ENCODE measurements at regions not wholly inside any gene's neighbourhood (a gene's known extent, or its start where the extent isn't known, plus 50 kb on each side); places are given as distances from the start of the nearest gene placed in this dataset.

- DNase-seq (ENCODE audit: low spot score) = no peak
These were observed 543.0 kb upstream of the KCNMB2 start for GRCh38 chr3:177992993-177993970.

- no peak for DNase-seq (ENCODE audit: low spot score)
These were observed 541.3 kb upstream of the KCNMB2 start for GRCh38 chr3:177994976-177995375.

DNA sequence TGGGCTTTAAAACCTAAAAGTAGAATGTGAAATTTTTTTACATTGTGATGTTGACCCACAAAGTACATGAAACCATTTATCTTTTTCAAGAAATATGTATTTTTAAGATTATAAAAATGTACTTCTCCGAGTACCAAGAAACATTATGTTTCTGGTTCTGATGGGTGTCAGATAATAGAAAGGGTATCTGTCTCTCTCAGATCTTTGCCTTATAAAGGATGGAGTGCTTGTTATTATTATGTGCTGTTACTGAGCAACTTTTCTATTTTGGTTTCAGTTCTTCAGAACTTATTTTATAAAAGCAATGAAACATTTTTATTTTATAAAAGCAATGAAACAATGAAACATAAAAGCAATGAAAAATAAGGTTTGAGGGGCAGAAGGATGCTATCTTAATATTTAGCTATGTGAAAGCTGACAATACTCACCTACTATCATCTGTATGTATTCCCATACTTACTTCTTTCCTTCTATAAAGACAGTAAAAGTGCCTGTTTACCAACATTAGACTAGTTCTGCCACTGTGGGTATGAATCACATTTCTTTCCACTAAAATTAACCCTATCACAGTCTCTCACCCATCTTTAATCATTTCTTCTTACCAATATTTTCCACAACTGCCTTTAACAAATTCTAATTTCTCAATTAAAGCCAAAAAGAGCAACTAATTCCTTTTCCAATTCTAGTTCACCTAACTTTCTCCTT, 540.7 kb upstream of the KCNMB2 start:
- DNase-seq (ENCODE audit: low spot score) = no peak

- no peak for DNase-seq (ENCODE audit: low spot score)
These were observed 534.5 kb upstream of the KCNMB2 start for GRCh38 chr3:178001670-178002101.

DNA sequence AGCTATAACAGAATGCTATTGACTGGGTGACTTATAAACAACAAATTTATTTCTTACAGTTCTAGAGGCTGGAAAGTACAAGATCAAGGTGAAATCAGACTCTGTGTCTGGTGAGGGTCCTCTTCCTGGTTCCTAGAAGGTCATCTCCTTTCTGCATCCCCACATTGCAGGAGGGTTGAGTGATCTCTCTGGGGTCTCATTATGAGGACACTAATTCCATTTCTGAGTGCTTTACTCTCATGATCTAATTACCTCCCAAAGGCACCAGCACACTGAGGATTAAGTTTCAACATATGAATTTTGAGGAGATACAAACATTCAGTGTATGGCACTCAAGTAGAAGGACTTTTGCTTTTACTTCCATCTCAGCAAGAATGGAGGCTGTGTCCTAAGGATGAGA, 534.1 kb upstream of the KCNMB2 start:
- DNase-seq (ENCODE audit: low spot score) = no peak

- no peak for DNase-seq (ENCODE audit: low spot score)
These were observed 532.5 kb upstream of the KCNMB2 start for GRCh38 chr3:178003756-178004155.

DNA sequence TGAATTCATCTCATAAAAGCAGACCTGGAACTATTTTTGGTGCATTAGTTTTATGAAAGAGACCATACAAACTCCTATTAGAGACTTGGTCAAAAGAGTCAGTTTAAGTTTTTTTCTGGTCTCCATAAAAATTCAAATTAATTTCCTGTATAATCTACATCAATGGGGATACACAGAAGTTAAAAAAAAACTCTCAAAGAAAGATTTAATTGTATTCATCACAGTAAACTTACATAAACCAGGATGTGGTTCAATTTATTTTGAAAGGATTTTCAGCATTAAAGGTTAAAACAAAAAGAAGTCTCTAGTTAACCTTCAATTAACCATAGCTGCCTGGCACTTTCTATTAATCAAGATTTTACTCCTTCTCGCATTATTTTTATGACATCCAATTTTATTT, 530.3 kb upstream of the KCNMB2 start:
- no peak for DNase-seq (ENCODE audit: low spot score)

DNA sequence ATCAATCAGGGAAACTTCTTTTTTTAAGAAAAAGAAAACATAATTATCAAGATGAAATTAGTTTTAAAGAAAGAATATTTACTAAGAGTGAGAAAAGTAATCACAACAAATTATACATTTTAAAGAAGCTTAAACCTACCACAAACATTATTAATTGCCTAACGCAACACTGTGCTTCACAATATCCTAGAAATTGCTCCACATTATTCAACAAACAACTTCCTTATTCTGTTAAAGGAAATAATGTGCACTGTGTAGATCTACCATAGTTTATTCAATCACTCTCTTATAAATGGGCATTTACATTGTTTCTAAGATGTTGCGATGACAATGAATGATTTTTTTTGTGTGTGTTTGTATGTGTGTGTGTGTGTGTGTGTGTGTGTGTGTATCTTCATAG, 525.9 kb upstream of the KCNMB2 start:
- DNase-seq (ENCODE audit: low spot score) = no peak

DNA sequence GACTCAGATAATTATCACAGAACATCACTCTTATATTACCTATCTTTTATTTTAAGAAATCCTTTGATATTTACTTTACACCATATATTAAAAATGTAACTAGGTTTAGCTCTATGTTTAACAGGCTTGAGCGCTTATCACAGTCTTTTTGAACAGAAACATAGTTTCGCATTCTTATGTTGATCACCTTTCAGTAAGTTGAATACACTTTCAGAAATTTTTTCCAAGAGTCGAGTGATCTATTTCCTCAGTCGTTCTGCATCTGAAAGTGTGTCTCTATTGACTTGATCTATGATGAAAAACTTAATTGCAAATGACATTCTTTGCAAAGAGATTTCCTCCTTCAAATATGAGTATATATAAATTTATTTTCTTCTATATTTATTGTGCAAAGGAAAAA, 516.6 kb upstream of the KCNMB2 start:
- no peak for DNase-seq (ENCODE audit: low spot score)

DNA sequence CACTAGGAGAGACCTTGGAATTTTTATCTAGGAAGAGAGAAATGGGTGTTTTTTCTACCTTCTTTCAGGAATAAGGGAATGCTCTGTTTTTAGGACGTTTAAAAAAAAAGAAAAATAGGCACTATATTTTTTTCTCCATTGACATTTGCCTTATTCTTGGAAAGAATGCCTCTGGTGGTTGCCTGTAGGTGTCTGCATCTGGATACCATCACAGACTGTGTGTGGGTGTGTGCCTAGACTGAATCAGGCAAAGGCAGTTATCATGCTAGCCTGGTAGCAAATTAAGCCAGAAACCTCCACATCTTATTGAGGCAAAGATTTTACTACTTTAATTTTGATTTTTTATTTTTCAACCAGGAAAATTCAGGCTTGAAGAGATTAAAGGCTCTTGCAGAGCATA, 513.6 kb upstream of the KCNMB2 start:
- DNase-seq (ENCODE audit: low spot score) = peak; percentile 41

DNA sequence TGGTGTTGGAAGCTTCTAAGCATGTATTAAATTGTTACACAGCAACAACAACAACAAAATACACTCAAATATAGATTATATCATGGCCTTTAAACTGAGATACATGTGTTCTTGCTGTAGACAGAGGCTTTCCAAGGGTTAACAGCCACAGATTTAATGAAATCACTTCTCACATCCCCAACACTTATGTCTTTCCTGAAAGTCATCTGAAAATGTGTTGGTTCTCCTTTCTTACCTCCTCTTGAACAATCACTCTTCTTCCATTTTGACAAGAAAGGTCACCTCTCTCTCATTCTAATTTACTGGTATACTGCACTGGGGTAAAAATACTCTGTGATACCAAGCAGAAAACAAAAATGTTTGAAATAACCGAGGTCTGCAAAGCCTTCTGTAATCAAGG, 507.3 kb upstream of the KCNMB2 start:
- no peak for DNase-seq (ENCODE audit: low spot score)

DNA sequence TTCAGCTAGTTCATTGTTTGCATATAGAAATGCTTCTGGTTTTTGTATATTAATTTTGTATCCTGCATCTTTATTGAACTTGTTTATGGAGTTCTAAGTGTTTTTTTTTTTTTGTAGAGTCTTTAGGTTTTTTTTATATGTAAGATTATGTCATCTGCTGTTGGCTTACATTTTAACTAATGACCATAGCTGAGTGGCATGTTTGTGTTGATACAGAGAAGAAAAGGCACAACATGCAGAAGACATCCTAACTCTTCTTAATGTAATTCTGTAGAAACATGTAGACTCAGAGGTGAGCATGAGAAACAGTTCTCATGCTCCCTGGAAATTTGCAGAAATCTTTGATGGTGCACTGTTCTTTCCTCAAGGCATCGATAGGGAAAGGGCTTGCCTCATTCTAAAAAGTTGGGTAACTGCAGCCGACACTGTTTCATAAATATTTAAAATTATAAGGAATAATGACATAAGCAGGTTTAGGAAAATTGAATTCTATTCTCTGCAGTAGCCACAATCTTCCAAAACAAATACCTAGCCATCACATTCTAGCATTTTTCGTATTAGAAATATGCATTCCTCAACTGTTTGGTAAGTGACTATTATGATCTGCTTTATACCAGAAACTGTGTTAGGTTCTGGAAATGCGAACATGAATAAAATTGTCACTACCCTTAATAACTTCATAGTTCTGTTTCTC, 499.6 kb upstream of the KCNMB2 start:
- peak; percentile 44 for DNase-seq (ENCODE audit: low spot score)

DNA sequence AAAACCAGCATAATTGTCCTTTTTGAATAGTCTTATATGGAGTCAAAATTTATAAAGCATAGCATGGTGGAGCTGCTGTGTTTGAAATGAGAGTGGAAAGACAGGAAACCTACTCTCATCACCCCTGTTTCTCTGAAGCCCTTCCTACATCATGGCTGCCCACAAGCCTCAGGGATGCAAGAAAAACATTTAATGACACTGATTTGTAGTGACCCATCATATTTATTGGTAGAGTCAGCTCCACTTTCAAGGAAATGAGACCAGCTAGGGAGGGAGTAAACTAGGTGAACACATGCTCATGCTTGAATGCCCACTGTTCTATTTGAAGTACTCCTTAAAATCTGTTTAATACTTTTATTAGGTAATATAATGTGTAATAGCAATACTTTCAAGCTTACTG, 494.3 kb upstream of the KCNMB2 start:
- no peak for DNase-seq (ENCODE audit: low spot score)

- DNase-seq (ENCODE audit: low spot score) = no peak
These were observed 493.9 kb upstream of the KCNMB2 start for GRCh38 chr3:178042376-178042775.

- no peak for DNase-seq (ENCODE audit: low spot score)
These were observed 493.2 kb upstream of the KCNMB2 start for GRCh38 chr3:178043084-178043483.

- no peak for DNase-seq (ENCODE audit: low spot score)
These were observed 491.9 kb upstream of the KCNMB2 start for GRCh38 chr3:178044320-178044719.

GRCh38 chr3:178047496-178047895, 488.7 kb upstream of the KCNMB2 start:
- no peak for DNase-seq (ENCODE audit: low spot score)

DNA sequence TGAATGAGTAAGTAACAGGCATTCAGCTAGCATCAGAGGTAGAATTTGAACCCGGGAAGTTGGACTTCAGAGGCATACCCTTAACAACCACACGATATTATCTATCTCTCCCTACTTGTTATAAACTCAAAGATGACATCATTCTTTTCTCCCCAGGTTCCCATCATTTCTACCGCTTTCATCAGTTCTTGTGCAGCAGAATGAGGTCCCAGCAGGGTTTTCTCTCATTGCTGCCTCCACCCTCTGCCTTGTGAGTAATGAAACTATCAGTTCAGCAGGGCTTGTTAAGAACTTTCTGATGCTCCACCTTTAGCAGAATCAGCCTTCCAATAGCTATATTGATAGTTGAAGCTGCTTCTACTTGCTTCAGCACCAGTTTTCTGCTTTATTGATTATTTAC, 487.5 kb upstream of the KCNMB2 start:
- DNase-seq (ENCODE audit: low spot score) = no peak

DNA sequence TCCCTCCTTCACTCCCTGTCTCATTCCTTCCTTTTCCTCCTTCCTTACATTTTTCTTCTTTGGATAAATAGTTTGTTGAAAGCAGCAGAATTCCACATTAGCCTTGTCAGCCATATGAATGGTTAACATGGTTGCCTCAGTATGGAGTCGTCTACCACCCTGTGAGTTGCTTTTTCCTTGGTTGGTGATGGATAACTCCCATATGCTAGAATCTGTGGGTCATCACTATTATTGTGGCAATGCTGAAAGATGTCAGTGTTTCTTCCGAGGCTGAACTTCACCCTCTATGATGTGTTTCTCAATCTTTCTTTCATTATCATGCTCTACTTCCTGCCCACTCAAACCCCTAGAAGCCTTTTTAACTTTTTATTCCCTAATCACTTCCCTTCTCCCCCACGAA, 481.8 kb upstream of the KCNMB2 start:
- no peak for DNase-seq (ENCODE audit: low spot score)

- no peak for DNase-seq (ENCODE audit: low spot score)
These were observed 480.3 kb upstream of the KCNMB2 start for GRCh38 chr3:178055939-178056338.

DNA sequence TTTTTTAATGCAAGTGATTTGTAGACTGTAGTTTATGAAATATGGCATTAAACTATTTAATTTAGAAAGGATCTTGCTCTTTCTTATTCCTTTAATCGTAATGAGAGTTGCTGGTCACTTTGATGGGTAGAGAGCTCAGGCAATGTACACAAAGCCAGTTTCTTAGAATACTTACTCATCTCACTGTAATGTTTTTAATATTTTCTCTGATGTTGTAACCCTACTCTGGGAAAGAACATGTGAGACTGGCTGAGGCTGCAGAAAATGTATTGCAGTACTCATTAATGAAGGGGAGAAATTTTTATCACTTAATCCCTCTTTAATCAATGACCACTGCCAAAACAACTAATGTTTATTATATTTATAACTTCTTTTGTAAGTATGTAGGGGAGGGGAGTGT, 479.4 kb upstream of the KCNMB2 start:
- no peak for DNase-seq (ENCODE audit: low spot score)

GRCh38 chr3:178058629-178059028, 477.6 kb upstream of the KCNMB2 start:
- DNase-seq (ENCODE audit: low spot score) = no peak

DNA sequence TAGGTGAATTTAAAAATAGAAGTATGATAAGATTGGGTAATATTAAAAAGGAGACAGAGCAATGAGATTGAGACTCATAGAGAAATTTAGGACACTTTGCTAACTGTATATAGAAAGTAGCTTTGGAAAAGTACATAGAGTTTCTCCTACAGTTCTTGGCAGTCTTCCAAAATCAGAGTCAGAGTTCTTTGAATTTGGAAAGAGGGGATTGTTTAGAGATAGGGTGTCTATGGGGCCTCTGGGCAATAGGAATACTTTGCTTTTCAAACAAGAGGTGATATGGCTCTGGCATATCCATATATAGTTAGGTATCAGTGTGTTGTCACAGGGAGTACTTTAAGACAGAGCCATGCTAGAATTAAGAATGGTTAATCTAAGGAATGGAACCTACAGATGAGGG, 477.1 kb upstream of the KCNMB2 start:
- no peak for DNase-seq (ENCODE audit: low spot score)
